ENCODE measurements at regions not wholly inside any gene's neighbourhood (a gene's known extent, or its start where the extent isn't known, plus 50 kb on each side); places are given as distances from the start of the nearest gene placed in this dataset.

GRCh38 chr1:177385760-177386698 lies 215.3 kb downstream of the BRINP2 start:
- CTCF ChIA-PET: no interaction called here
- ATAC-seq (ENCODE audit: low read depth) (no peak), DNase-seq (no peak)
- no peak for TF ChIP-seq CTCF (IDR thresholded peaks at IDR 0.05)
- intact Hi-C loops (cut with micrococcal nuclease): no loop called here
- Mint-ChIP-seq H3K9me3 (no peaks in the 10 kb centered on the region), H3K27ac (no peak overlapping the region), H3K27me3 (peaks cover 3% of the 10 kb centered on the region), H3K4me1 (no peaks in the 10 kb centered on the region), H3K4me3 (no peak overlapping the region), H3K36me3 (ENCODE audit: low read depth) (no peaks in the 10 kb centered on the region)
- POLR2A ChIA-PET: no interaction called here

GRCh38 chr1:177384461-177384860 lies 213.7 kb downstream of the BRINP2 start:
- H3K4me3 Mint-ChIP-seq: no peak overlapping the region
- TF ChIP-seq CTCF (IDR thresholded peaks at IDR 0.05): no peak
- DNase-seq (no peak), ATAC-seq (ENCODE audit: low read depth) (no peak)
- intact Hi-C loops (cut with micrococcal nuclease): no loop called here
- ChIA-PET POLR2A (no interaction called here), CTCF (no interaction called here)
- H3K36me3 Mint-ChIP-seq (ENCODE audit: low read depth): no peaks in the 10 kb centered on the region
- H3K27me3 Mint-ChIP-seq: peaks cover 3% of the 10 kb centered on the region
- no peak overlapping the region for H3K27ac Mint-ChIP-seq
- H3K4me1 Mint-ChIP-seq: no peaks in the 10 kb centered on the region
- H3K9me3 Mint-ChIP-seq: peaks cover 4% of the 10 kb centered on the region

- intact Hi-C loops (cut with micrococcal nuclease): no loop called here
- no peak for ATAC-seq (ENCODE audit: low read depth)
- Mint-ChIP-seq H3K27ac (no peak overlapping the region), H3K4me3 (no peak overlapping the region), H3K36me3 (ENCODE audit: low read depth) (no peaks in the 10 kb centered on the region), H3K4me1 (no peaks in the 10 kb centered on the region), H3K9me3 (peaks cover 5% of the 10 kb centered on the region), H3K27me3 (peaks cover 3% of the 10 kb centered on the region)
- ChIA-PET POLR2A (no interaction called here), CTCF (no interaction called here)
- no peak for TF ChIP-seq CTCF (IDR thresholded peaks at IDR 0.05)
- DNase-seq: no peak
Observed at GRCh38 chr1:177383715-177384114, 213.0 kb downstream of the BRINP2 start.

- no peak for TF ChIP-seq CTCF (IDR thresholded peaks at IDR 0.05)
- Mint-ChIP-seq H3K36me3 (ENCODE audit: low read depth) (no peaks in the 10 kb centered on the region), H3K9me3 (peaks cover 5% of the 10 kb centered on the region), H3K4me1 (no peaks in the 10 kb centered on the region), H3K4me3 (no peak overlapping the region), H3K27me3 (no peaks in the 10 kb centered on the region), H3K27ac (no peak overlapping the region)
- no peak for DNase-seq
- POLR2A ChIA-PET: no interaction called here
- CTCF ChIA-PET: no interaction called here
- intact Hi-C loops (cut with micrococcal nuclease): no loop called here
- no peak for ATAC-seq (ENCODE audit: low read depth)
Observed at GRCh38 chr1:177377866-177378265, 207.1 kb downstream of the BRINP2 start.

- Mint-ChIP-seq H3K9me3 (no peaks in the 10 kb centered on the region), H3K4me3 (no peak overlapping the region), H3K4me1 (no peaks in the 10 kb centered on the region), H3K27me3 (peaks cover 2% of the 10 kb centered on the region), H3K36me3 (ENCODE audit: low read depth) (no peaks in the 10 kb centered on the region), H3K27ac (no peak overlapping the region)
- ChIA-PET POLR2A (no interaction called here), CTCF (no interaction called here)
- no peak for DNase-seq
- ATAC-seq (ENCODE audit: low read depth): no peak
- intact Hi-C loops (cut with micrococcal nuclease): no loop called here
- no peak for TF ChIP-seq CTCF (IDR thresholded peaks at IDR 0.05)
Observed at GRCh38 chr1:177368255-177368654, 197.5 kb downstream of the BRINP2 start.
